ENCODE measurements at regions not wholly inside any gene's neighbourhood (a gene's known extent, or its start where the extent isn't known, plus 50 kb on each side); places are given as distances from the start of the nearest gene placed in this dataset.

GRCh38 chr10:131636841-131637724 lies 263.7 kb upstream of the PPP2R2D start:
- DNase-seq = no peak

- DNase-seq = no peak
Measured at GRCh38 chr10:131638049-131638879, 262.5 kb upstream of the PPP2R2D start.

- DNase-seq = no peak
Measured at GRCh38 chr10:131638880-131639278, 261.9 kb upstream of the PPP2R2D start.

GRCh38 chr10:131640045-131640644 lies 260.7 kb upstream of the PPP2R2D start:
- DNase-seq = no peak

- no peak for DNase-seq
Measured at GRCh38 chr10:131641231-131641630, 259.6 kb upstream of the PPP2R2D start.

GRCh38 chr10:131641898-131642297 lies 258.9 kb upstream of the PPP2R2D start:
- no peak for DNase-seq

GRCh38 chr10:131642966-131643365 lies 257.8 kb upstream of the PPP2R2D start:
- no peak for DNase-seq

- no peak for DNase-seq
Measured at GRCh38 chr10:131644289-131644688, 256.5 kb upstream of the PPP2R2D start.

- DNase-seq = no peak
Measured at GRCh38 chr10:131644864-131645658, 255.7 kb upstream of the PPP2R2D start.

- no peak for DNase-seq
Measured at GRCh38 chr10:131645756-131646155, 255.1 kb upstream of the PPP2R2D start.

- DNase-seq = no peak
Measured at GRCh38 chr10:131646551-131647525, 254.0 kb upstream of the PPP2R2D start.

- DNase-seq = no peak
Measured at GRCh38 chr10:131647789-131648188, 253.0 kb upstream of the PPP2R2D start.

- no peak for DNase-seq
Measured at GRCh38 chr10:131648386-131649020, 252.3 kb upstream of the PPP2R2D start.

GRCh38 chr10:131649617-131650016 lies 251.2 kb upstream of the PPP2R2D start:
- no peak for DNase-seq

GRCh38 chr10:131650169-131650705 lies 250.6 kb upstream of the PPP2R2D start:
- DNase-seq = no peak

- no peak for DNase-seq
Measured at GRCh38 chr10:131650771-131651673, 249.8 kb upstream of the PPP2R2D start.

GRCh38 chr10:131651674-131652437 lies 249.0 kb upstream of the PPP2R2D start:
- no peak for DNase-seq

- DNase-seq = no peak
Measured at GRCh38 chr10:131652438-131653139, 248.2 kb upstream of the PPP2R2D start.
